ENCODE measurements at regions not wholly inside any gene's neighbourhood (a gene's known extent, or its start where the extent isn't known, plus 50 kb on each side); places are given as distances from the start of the nearest gene placed in this dataset.
"Not testable (repeated sequence)": the region's sequence is repeated elsewhere in the genome, so short reads cannot be mapped to it uniquely, and the experiment has no call there.

- no peaks in the 10 kb centered on the region for H3K36me3 ChIP-seq
- H3K4me1 ChIP-seq: peaks cover 0 to 7% (median 0%) of the 10 kb centered on the region in 10 experiments; a peak in 1 of 20 replicates
- H3K9me3 ChIP-seq (replicated peaks in 1 of 11): no peaks in the 10 kb centered on the region
- no peaks in the 10 kb centered on the region for H4K20me1 ChIP-seq
- no peak overlapping the region for H3K27ac ChIP-seq
- no peak for TF ChIP-seq Cebpa-rat (IDR thresholded peaks at IDR 0.05)
- no peak overlapping the region for H3K9ac ChIP-seq
- H3K4me3 ChIP-seq: no peak overlapping the region
- H3K27me3 ChIP-seq: no peaks in the 10 kb centered on the region
- no peak overlapping the region for H3K4me2 ChIP-seq
These were observed 77.4 kb upstream of the CEP162 start for GRCh38 chr6:84304881-84305280.

- not testable (repeated sequence) for H4K20me1 ChIP-seq, H3K9ac ChIP-seq, H3K27me3 ChIP-seq, H3K27ac ChIP-seq, H3K4me1 ChIP-seq, H3K36me3 ChIP-seq, H3K4me3 ChIP-seq, H3K4me2 ChIP-seq
- peaks cover 0 to 37% (median 19%) of the 10 kb centered on the region in 11 experiments; a peak in 17 of 22 replicates for H3K9me3 ChIP-seq (replicated peaks in 1 of 11)
These were observed 63.6 kb upstream of the CEP162 start for GRCh38 chr6:84291033-84291432.

- Histone ChIP-seq H3K9ac (no peak overlapping the region), H3K4me1 (peaks cover 0 to 5% (median 0%) of the 10 kb centered on the region in 10 experiments; a peak in 1 of 20 replicates), H4K20me1 (no peaks in the 10 kb centered on the region), H3K27me3 (no peaks in the 10 kb centered on the region), H3K4me2 (no peak overlapping the region), H3K36me3 (no peaks in the 10 kb centered on the region), H3K27ac (no peak overlapping the region), H3K4me3 (no peak overlapping the region), H3K9me3 (replicated peaks in 1 of 11) (peaks cover 0 to 8% (median 0%) of the 10 kb centered on the region in 11 experiments; a peak in 4 of 22 replicates)
- TF ChIP-seq Cebpa-rat (IDR thresholded peaks at IDR 0.05): no peak
These were observed 57.1 kb upstream of the CEP162 start for GRCh38 chr6:84284428-84285049.

- no peaks in the 10 kb centered on the region for H3K27me3 ChIP-seq
- H4K20me1 ChIP-seq: no peaks in the 10 kb centered on the region
- H3K36me3 ChIP-seq: no peaks in the 10 kb centered on the region
- peaks cover 0 to 5% (median 0%) of the 10 kb centered on the region in 10 experiments; a peak in 1 of 20 replicates for H3K4me1 ChIP-seq
- no peak overlapping the region for H3K4me2 ChIP-seq
- no peak overlapping the region for H3K4me3 ChIP-seq
- no peak overlapping the region for H3K9ac ChIP-seq
- H3K9me3 ChIP-seq (replicated peaks in 1 of 11): no peaks in the 10 kb centered on the region
- no peak for TF ChIP-seq Cebpa-rat (IDR thresholded peaks at IDR 0.05)
- no peak overlapping the region for H3K27ac ChIP-seq
These were observed 55.1 kb upstream of the CEP162 start for GRCh38 chr6:84282550-84282949.

- no peak overlapping the region for H3K27ac ChIP-seq
- no peaks in the 10 kb centered on the region for H3K27me3 ChIP-seq
- no peaks in the 10 kb centered on the region for H4K20me1 ChIP-seq
- peaks cover 0 to 5% (median 0%) of the 10 kb centered on the region in 10 experiments; a peak in 1 of 20 replicates for H3K4me1 ChIP-seq
- no peaks in the 10 kb centered on the region for H3K36me3 ChIP-seq
- H3K4me3 ChIP-seq: no peak overlapping the region
- no peak for TF ChIP-seq Cebpa-rat (IDR thresholded peaks at IDR 0.05)
- H3K9ac ChIP-seq: no peak overlapping the region
- H3K9me3 ChIP-seq (replicated peaks in 1 of 11): no peaks in the 10 kb centered on the region
- H3K4me2 ChIP-seq: no peak overlapping the region
These were observed 53.2 kb upstream of the CEP162 start for GRCh38 chr6:84280639-84281038.

GRCh38 chr6:84280030-84280429, 52.6 kb upstream of the CEP162 start:
- Histone ChIP-seq H3K4me2 (no peak overlapping the region), H3K27me3 (no peaks in the 10 kb centered on the region), H3K4me3 (no peak overlapping the region), H3K4me1 (peaks cover 0 to 5% (median 0%) of the 10 kb centered on the region in 10 experiments; a peak in 1 of 20 replicates), H4K20me1 (no peaks in the 10 kb centered on the region), H3K9me3 (replicated peaks in 1 of 11) (no peaks in the 10 kb centered on the region), H3K27ac (no peak overlapping the region), H3K36me3 (no peaks in the 10 kb centered on the region), H3K9ac (no peak overlapping the region)
- TF ChIP-seq Cebpa-rat (IDR thresholded peaks at IDR 0.05): no peak

- Histone ChIP-seq H3K27me3 (no peaks in the 10 kb centered on the region), H3K27ac (no peak overlapping the region), H4K20me1 (no peaks in the 10 kb centered on the region), H3K9ac (no peak overlapping the region), H3K9me3 (replicated peaks in 1 of 11) (no peaks in the 10 kb centered on the region), H3K4me2 (no peak overlapping the region), H3K4me1 (peaks cover 0 to 5% (median 0%) of the 10 kb centered on the region in 10 experiments; a peak in 1 of 20 replicates), H3K4me3 (no peak overlapping the region), H3K36me3 (no peaks in the 10 kb centered on the region)
- TF ChIP-seq Cebpa-rat (IDR thresholded peaks at IDR 0.05): no peak
These were observed 51.0 kb upstream of the CEP162 start for GRCh38 chr6:84278321-84278998.
